Lung (tissue), 11 donors: ENCODE measurements at regions not wholly inside any gene's neighbourhood (a gene's known extent, or its start where the extent isn't known, plus 50 kb on each side); places are given as distances from the start of the nearest gene placed in this dataset.

Source experiments
- ATAC-seq: fragments of 200-7000 bp; cut with Tn5 transposase; one replicate; pipeline ENCODE4 v1.9.1; 2020; ENCODE audit warnings: moderate number of reproducible peaks; ENCODE audit not compliant: insufficient read depth, low FRiP score
- DNase-seq, 3 donors: peaks; one replicate each; pipeline ENCODE4 v3.0.0-alpha.2; 2013 to 2017
- H3K27ac ChIP-seq, 2 donors: one replicate each; pipeline ENCODE4 v1.5.1; 2013; ENCODE audit warnings: mild to moderate bottlenecking in 2 of 2, moderate library complexity in 2 of 2, control low read depth in 1 of 2, inconsistent platforms in 1 of 2, low read depth in 1 of 2, low read length in 1 of 2
- H3K27me3 ChIP-seq, 3 donors: one replicate each; pipeline ENCODE4 v1.5.1; 2013; ENCODE audit warnings: low read length in 2 of 3; ENCODE audit not compliant: control insufficient read depth in 3 of 3, insufficient read depth in 3 of 3
- H3K36me3 ChIP-seq, 4 donors: one replicate each; pipeline ENCODE4 v1.5.1; 2013; ENCODE audit warnings: low read length in 4 of 4, mild to moderate bottlenecking in 1 of 4, moderate library complexity in 1 of 4; ENCODE audit not compliant: control insufficient read depth in 4 of 4, insufficient read depth in 4 of 4
- H3K4me1 ChIP-seq, 5 donors: one replicate each; pipeline ENCODE4 v1.5.1; 2013; ENCODE audit warnings: low read length in 5 of 5, mild to moderate bottlenecking in 2 of 5, moderate library complexity in 1 of 5; ENCODE audit not compliant: control insufficient read depth in 5 of 5, insufficient read depth in 5 of 5
- H3K4me3 ChIP-seq: one replicate; pipeline ENCODE4 v1.5.1; 2013; ENCODE audit warnings: mild to moderate bottlenecking, control low read depth, moderate library complexity
- H3K9ac ChIP-seq, 2 donors: one replicate each; pipeline ENCODE4 v1.5.1; 2013; ENCODE audit warnings: low read length in 2 of 2, control low read depth in 1 of 2; ENCODE audit not compliant: insufficient read depth in 1 of 2
- H3K9me3 ChIP-seq, 4 donors: one replicate each; pipeline ENCODE4 v1.5.1; 2013; ENCODE audit warnings: low read length in 3 of 4, mild to moderate bottlenecking in 1 of 4, moderate library complexity in 1 of 4; ENCODE audit not compliant: control insufficient read depth in 4 of 4, insufficient read depth in 3 of 4
- WGBS, 2 donors: extraction: QIAGEN DNeasy Blood & Tissue Kit; methylation state at CpG; one replicate each; pipeline ENCODE4 v1.1.7; 2013; 5-methylcytosine and 5-hydroxymethylcytosine counted together
- TF ChIP-seq, protein P1 (sequence below): IDR thresholded peaks from 2 replicates; pipeline ENCODE4 v1.5.1; 2012; ENCODE audit warnings: mild to moderate bottlenecking; ENCODE audit errors: control extremely low read depth, extremely low read depth
- donor health status: control.
- donor health status: control.
- donor health status: Bipolar disorder and iron deficiency.
- donor health status: healthy.
- donor health status: DM: yes; HTN: yes; CAD: no.

DNA sequence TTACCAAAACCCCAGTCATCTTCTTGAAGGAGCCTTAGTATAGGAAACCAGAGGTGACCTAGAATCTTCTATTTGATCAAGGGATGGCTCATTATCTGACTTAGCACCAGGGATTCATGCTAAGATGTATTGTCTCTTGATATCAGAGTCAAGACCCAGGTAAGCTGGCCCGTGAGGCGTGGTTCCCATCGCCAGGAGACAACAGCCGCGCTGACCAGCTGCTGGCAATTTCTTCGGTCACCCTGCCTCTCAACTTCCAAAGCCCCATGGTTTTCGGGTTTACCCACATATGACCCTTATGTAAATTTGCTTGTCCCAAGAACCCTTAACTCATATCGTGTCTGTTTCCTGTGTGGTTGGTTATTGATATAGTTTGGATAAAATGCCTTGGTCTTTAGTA lies 77.7 kb upstream of the VSTM2B start:
- 92 to 94% methylated on average over 8 of the region's 8 CpGs for WGBS, 2 donors
- no peak overlapping the region for H3K27ac ChIP-seq
- peaks cover 0 to 4% (median 0%) of the 10 kb centered on the region in 4 donors for H3K9me3 ChIP-seq
- no peak overlapping the region for H3K9ac ChIP-seq
- no peaks in the 10 kb centered on the region for H3K4me1 ChIP-seq
- no peaks in the 10 kb centered on the region for H3K36me3 ChIP-seq
- peaks cover 0 to 5% (median 0%) of the 10 kb centered on the region in 3 donors for H3K27me3 ChIP-seq
- TF ChIP-seq, protein P1, sequence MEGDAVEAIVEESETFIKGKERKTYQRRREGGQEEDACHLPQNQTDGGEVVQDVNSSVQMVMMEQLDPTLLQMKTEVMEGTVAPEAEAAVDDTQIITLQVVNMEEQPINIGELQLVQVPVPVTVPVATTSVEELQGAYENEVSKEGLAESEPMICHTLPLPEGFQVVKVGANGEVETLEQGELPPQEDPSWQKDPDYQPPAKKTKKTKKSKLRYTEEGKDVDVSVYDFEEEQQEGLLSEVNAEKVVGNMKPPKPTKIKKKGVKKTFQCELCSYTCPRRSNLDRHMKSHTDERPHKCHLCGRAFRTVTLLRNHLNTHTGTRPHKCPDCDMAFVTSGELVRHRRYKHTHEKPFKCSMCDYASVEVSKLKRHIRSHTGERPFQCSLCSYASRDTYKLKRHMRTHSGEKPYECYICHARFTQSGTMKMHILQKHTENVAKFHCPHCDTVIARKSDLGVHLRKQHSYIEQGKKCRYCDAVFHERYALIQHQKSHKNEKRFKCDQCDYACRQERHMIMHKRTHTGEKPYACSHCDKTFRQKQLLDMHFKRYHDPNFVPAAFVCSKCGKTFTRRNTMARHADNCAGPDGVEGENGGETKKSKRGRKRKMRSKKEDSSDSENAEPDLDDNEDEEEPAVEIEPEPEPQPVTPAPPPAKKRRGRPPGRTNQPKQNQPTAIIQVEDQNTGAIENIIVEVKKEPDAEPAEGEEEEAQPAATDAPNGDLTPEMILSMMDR = no peak
- DNase-seq = no peak
- no peak overlapping the region for H3K4me3 ChIP-seq
- no peak for ATAC-seq

DNA sequence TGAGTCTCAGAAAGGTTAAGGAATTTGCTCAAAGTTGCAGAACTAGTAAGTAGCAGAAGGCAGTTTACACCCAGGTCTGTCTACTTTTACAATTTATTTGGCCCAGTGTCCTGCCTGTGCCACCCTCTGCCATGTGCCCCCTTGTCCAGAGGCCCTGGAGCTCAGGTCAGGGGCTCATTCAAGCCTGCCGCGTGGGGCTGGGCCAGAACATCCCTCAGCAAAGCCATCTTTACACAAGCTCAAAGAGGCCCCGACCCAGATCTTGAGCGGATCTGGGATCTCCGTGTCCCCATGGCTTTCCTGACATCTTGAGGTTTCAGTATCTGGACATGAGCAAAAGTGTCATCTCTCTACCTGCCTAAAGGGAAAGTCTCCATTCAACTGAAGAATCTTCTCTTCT lies 76.4 kb upstream of the VSTM2B start:
- H3K27ac ChIP-seq = no peak overlapping the region
- 81 to 83% methylated on average over 5 of the region's 5 CpGs for WGBS, 2 donors
- no peaks in the 10 kb centered on the region for H3K4me1 ChIP-seq
- H3K9ac ChIP-seq = no peak overlapping the region
- peaks cover 0 to 5% (median 0%) of the 10 kb centered on the region in 3 donors for H3K27me3 ChIP-seq
- no peak overlapping the region for H3K4me3 ChIP-seq
- H3K9me3 ChIP-seq = peaks cover 0 to 4% (median 0%) of the 10 kb centered on the region in 4 donors
- no peaks in the 10 kb centered on the region for H3K36me3 ChIP-seq
- no peak for ATAC-seq
- no peak for DNase-seq
- TF ChIP-seq, protein P1 = no peak

DNA sequence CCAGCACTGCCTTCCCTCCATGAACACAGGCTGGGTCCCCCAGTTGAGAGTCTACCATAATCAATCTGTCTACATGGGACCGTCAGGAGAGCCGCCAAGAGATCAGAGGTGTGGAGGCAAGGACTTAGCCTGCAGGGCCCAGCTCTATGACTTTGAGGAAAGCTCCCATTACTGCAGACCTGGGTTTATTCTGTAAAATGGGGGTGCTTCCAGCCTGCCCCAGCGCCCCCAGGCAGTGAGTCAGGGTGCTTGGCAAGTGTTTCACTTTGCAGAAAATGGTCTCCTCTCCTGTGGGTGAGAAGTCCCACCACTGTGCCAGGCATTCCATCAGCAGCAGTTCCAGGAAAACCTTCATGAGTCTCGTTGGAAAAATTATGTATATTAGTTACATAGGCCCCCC lies 75.5 kb upstream of the VSTM2B start:
- Histone ChIP-seq H3K4me3 (no peak overlapping the region), H3K4me1 (no peaks in the 10 kb centered on the region), H3K27ac (no peak overlapping the region), H3K9me3 (peaks cover 0 to 2% (median 0%) of the 10 kb centered on the region in 4 donors), H3K9ac (no peak overlapping the region), H3K36me3 (no peaks in the 10 kb centered on the region), H3K27me3 (no peaks in the 10 kb centered on the region)
- WGBS, 2 donors = 67 to 89% methylated on average over 4 of the region's 4 CpGs
- no peak for ATAC-seq
- DNase-seq = no peak
- TF ChIP-seq, protein P1 = no peak

DNA sequence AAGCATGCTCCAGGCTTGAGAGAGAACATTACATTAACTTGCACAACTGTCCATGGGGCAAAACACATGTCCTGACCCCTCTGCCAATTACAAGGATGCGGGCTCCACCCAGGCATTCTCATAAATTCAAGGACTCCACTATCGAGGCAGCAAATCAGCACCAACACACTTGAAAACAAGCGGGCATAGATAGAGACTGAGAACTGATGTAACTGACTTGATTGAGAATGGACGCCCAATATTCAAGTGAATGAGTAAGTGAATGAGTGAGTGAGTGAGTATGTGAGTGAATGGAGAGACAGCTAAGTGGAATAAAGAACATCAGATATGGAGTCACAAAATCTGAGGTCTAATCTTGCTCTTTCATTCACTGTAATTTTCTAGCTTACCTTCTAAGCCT lies 75.0 kb upstream of the VSTM2B start:
- no peak overlapping the region for H3K27ac ChIP-seq
- 78 to 88% methylated on average over 4 of the region's 4 CpGs for WGBS, 2 donors
- DNase-seq (no peak), ATAC-seq (no peak)
- H3K36me3 ChIP-seq = no peaks in the 10 kb centered on the region
- TF ChIP-seq, protein P1 = no peak
- no peak overlapping the region for H3K4me3 ChIP-seq
- no peaks in the 10 kb centered on the region for H3K4me1 ChIP-seq
- no peak overlapping the region for H3K9ac ChIP-seq
- H3K27me3 ChIP-seq = no peaks in the 10 kb centered on the region
- H3K9me3 ChIP-seq = peaks cover 0 to 2% (median 0%) of the 10 kb centered on the region in 4 donors
